ENCODE measurements at regions not wholly inside any gene's neighbourhood (a gene's known extent, or its start where the extent isn't known, plus 50 kb on each side); places are given as distances from the start of the nearest gene placed in this dataset.

GRCh38 chr10:120960725-120961124, 109.6 kb downstream of the WDR11 start:
- no peaks in the 10 kb centered on the region for H3K9me3 ChIP-seq
- DNase-seq = no peak
- peaks cover 4 to 31% (median 13%) of the 10 kb centered on the region in 3 donors for H3K4me1 ChIP-seq
- H3K4me3 ChIP-seq = no peak overlapping the region
- TF ChIP-seq POLR2A (IDR thresholded peaks at IDR 0.05) (no peak), CTCF (IDR thresholded peaks at IDR 0.05) (no peak)
- intact Hi-C loops (cut with DNase I) = no loop called here
- no peaks in the 10 kb centered on the region for H3K36me3 ChIP-seq
- peaks cover 0 to 24% (median 0%) of the 10 kb centered on the region in 4 donors for H3K27me3 ChIP-seq
- WGBS, 2 donors = 90 to 95% methylated on average over 7 of the region's 7 CpGs
- H3K27ac ChIP-seq = no peak overlapping the region

GRCh38 chr10:120961795-120962755, 110.9 kb downstream of the WDR11 start:
- WGBS, 2 donors = 73 to 79% methylated on average over 13 to 17 of the region's 17 CpGs
- peaks cover 0 to 30% (median 0%) of the 10 kb centered on the region in 4 donors for H3K27me3 ChIP-seq
- no peaks in the 10 kb centered on the region for H3K9me3 ChIP-seq
- no peaks in the 10 kb centered on the region for H3K36me3 ChIP-seq
- intact Hi-C loops (cut with DNase I) = no loop called here
- H3K4me1 ChIP-seq = peaks cover 4 to 44% (median 16%) of the 10 kb centered on the region in 3 donors
- DNase-seq = no peak
- no peak overlapping the region for H3K27ac ChIP-seq
- no peak overlapping the region for H3K4me3 ChIP-seq
- no peak for TF ChIP-seq CTCF (IDR thresholded peaks at IDR 0.05)
- no peak for TF ChIP-seq POLR2A (IDR thresholded peaks at IDR 0.05)

GRCh38 chr10:120962756-120963593, 111.8 kb downstream of the WDR11 start:
- no peak for TF ChIP-seq POLR2A (IDR thresholded peaks at IDR 0.05)
- peak in 1 of 6 experiments; percentile 9 for TF ChIP-seq CTCF (IDR thresholded peaks at IDR 0.05)
- no peaks in the 10 kb centered on the region for H3K36me3 ChIP-seq
- H3K4me3 ChIP-seq = no peak overlapping the region
- 29 to 51% methylated on average over 11 to 16 of the region's 23 CpGs for WGBS, 2 donors
- peak overlapping the region in 1 of 4 donors; percentile 26 for H3K27ac ChIP-seq
- H3K27me3 ChIP-seq = peaks cover 0 to 39% (median 0%) of the 10 kb centered on the region in 4 donors
- peaks cover 4 to 44% (median 16%) of the 10 kb centered on the region in 3 donors for H3K4me1 ChIP-seq
- intact Hi-C loops (cut with DNase I) = no loop called here
- H3K9me3 ChIP-seq = no peaks in the 10 kb centered on the region
- no peak for DNase-seq

GRCh38 chr10:120963594-120964220, 112.5 kb downstream of the WDR11 start:
- Histone ChIP-seq H3K9me3 (no peaks in the 10 kb centered on the region), H3K27me3 (peaks cover 0 to 46% (median 0%) of the 10 kb centered on the region in 4 donors), H3K27ac (peak overlapping the region in 1 of 4 donors; percentile 26), H3K4me3 (no peak overlapping the region), H3K36me3 (no peaks in the 10 kb centered on the region), H3K4me1 (peaks cover 4 to 44% (median 16%) of the 10 kb centered on the region in 3 donors)
- intact Hi-C loops (cut with DNase I) = no loop called here
- WGBS, 2 donors = 72% methylated on average over 3 to 4 of the region's 5 CpGs
- no peak for DNase-seq
- TF ChIP-seq CTCF (IDR thresholded peaks at IDR 0.05) = no peak
- TF ChIP-seq POLR2A (IDR thresholded peaks at IDR 0.05) = no peak
